ENCODE measurements at regions not wholly inside any gene's neighbourhood (a gene's known extent, or its start where the extent isn't known, plus 50 kb on each side); places are given as distances from the start of the nearest gene placed in this dataset.

GRCh38 chr3:104745313-104745712 is 621.4 kb upstream of the ALCAM start (continued):
- TF ChIP-seq KDM1A (IDR thresholded peaks at IDR 0.05; ENCODE audit: borderline replicate concordance, low read length) (no peak), EP300 (IDR thresholded peaks at IDR 0.05; ENCODE audit: borderline replicate concordance in 1 of 2, low read depth in 2 of 2, low read length in 2 of 2) (no peak), SIRT6 (IDR thresholded peaks at IDR 0.05; ENCODE audit: low read length) (no peak)
